ENCODE measurements at regions not wholly inside any gene's neighbourhood (a gene's known extent, or its start where the extent isn't known, plus 50 kb on each side); places are given as distances from the start of the nearest gene placed in this dataset.

- TF ChIP-seq HOXD13 (CRISPR knock-in tag; IDR thresholded peaks at IDR 0.05; ENCODE audit: borderline replicate concordance) (no peak), HOXC10 (CRISPR knock-in tag; IDR thresholded peaks at IDR 0.05) (no peak), ZNF776 (tag by site-specific recombination; IDR thresholded peaks at IDR 0.05; ENCODE audit: borderline replicate concordance) (no peak), ZNF121 (tag by site-specific recombination; IDR thresholded peaks at IDR 0.05) (no peak), ZNF140 (tag by site-specific recombination; IDR thresholded peaks at IDR 0.05) (no peak), ZNF133 (tag by site-specific recombination; IDR thresholded peaks at IDR 0.05) (no peak)
- TF ChIP-seq, protein P1, sequence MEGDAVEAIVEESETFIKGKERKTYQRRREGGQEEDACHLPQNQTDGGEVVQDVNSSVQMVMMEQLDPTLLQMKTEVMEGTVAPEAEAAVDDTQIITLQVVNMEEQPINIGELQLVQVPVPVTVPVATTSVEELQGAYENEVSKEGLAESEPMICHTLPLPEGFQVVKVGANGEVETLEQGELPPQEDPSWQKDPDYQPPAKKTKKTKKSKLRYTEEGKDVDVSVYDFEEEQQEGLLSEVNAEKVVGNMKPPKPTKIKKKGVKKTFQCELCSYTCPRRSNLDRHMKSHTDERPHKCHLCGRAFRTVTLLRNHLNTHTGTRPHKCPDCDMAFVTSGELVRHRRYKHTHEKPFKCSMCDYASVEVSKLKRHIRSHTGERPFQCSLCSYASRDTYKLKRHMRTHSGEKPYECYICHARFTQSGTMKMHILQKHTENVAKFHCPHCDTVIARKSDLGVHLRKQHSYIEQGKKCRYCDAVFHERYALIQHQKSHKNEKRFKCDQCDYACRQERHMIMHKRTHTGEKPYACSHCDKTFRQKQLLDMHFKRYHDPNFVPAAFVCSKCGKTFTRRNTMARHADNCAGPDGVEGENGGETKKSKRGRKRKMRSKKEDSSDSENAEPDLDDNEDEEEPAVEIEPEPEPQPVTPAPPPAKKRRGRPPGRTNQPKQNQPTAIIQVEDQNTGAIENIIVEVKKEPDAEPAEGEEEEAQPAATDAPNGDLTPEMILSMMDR (tag by site-specific recombination; IDR thresholded peaks at IDR 0.05), result no peak
- TF ChIP-seq, protein P2, sequence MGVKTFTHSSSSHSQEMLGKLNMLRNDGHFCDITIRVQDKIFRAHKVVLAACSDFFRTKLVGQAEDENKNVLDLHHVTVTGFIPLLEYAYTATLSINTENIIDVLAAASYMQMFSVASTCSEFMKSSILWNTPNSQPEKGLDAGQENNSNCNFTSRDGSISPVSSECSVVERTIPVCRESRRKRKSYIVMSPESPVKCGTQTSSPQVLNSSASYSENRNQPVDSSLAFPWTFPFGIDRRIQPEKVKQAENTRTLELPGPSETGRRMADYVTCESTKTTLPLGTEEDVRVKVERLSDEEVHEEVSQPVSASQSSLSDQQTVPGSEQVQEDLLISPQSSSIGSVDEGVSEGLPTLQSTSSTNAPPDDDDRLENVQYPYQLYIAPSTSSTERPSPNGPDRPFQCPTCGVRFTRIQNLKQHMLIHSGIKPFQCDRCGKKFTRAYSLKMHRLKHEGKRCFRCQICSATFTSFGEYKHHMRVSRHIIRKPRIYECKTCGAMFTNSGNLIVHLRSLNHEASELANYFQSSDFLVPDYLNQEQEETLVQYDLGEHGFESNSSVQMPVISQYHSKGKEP (tag by site-specific recombination; IDR thresholded peaks at IDR 0.05), result no peak
These were observed 646.1 kb downstream of the IRS1 start for GRCh38 chr2:226153553-226153952.
